NCI-H460 (cell line): ENCODE measurements at regions not wholly inside any gene's neighbourhood (a gene's known extent, or its start where the extent isn't known, plus 50 kb on each side); places are given as distances from the start of the nearest gene placed in this dataset.
"Not testable (repeated sequence)": the region's sequence is repeated elsewhere in the genome, so short reads cannot be mapped to it uniquely, and the experiment has no call there.

Source experiments
- DNase-seq: peaks from one replicate; pipeline ENCODE4 v3.0.0-alpha.2; 2016; ENCODE audit warnings: low read depth; ENCODE audit errors: extremely low read depth

GRCh38 chr3:103297502-103297901, 862.7 kb downstream of the ZPLD1 start:
- not testable (repeated sequence) for DNase-seq

- no peak for DNase-seq
Measured at GRCh38 chr3:103306104-103306503, 871.3 kb downstream of the ZPLD1 start.

- DNase-seq, result no peak
Measured at GRCh38 chr3:103308921-103309320, 874.1 kb downstream of the ZPLD1 start.

GRCh38 chr3:103319912-103320311, 885.1 kb downstream of the ZPLD1 start:
- DNase-seq, result no peak

GRCh38 chr3:103337179-103337845, 902.5 kb downstream of the ZPLD1 start:
- DNase-seq, result no peak

GRCh38 chr3:103341078-103341606, 906.3 kb downstream of the ZPLD1 start:
- DNase-seq, result no peak

GRCh38 chr3:103342205-103342731, 907.5 kb downstream of the ZPLD1 start:
- no peak for DNase-seq

- no peak for DNase-seq
Measured at GRCh38 chr3:103349760-103350159, 914.9 kb downstream of the ZPLD1 start.

GRCh38 chr3:103365467-103365866, 930.7 kb downstream of the ZPLD1 start:
- DNase-seq, result no peak

- no peak for DNase-seq
Measured at GRCh38 chr3:103367481-103367880, 932.7 kb downstream of the ZPLD1 start.

GRCh38 chr3:103371411-103371810, 936.6 kb downstream of the ZPLD1 start:
- DNase-seq, result no peak

GRCh38 chr3:103372031-103372430, 937.2 kb downstream of the ZPLD1 start:
- peak; percentile 1 for DNase-seq

- no peak for DNase-seq
Measured at GRCh38 chr3:103380391-103380790, 945.6 kb downstream of the ZPLD1 start.

- no peak for DNase-seq
Measured at GRCh38 chr3:103381296-103382079, 946.7 kb downstream of the ZPLD1 start.

- no peak for DNase-seq
Measured at GRCh38 chr3:103385961-103386656, 951.3 kb downstream of the ZPLD1 start.

GRCh38 chr3:103388214-103388613, 953.4 kb downstream of the ZPLD1 start:
- DNase-seq, result no peak

- DNase-seq, result no peak
Measured at GRCh38 chr3:103389356-103389755, 954.5 kb downstream of the ZPLD1 start.

GRCh38 chr3:103393395-103394186, 958.8 kb downstream of the ZPLD1 start:
- no peak for DNase-seq

GRCh38 chr3:103403191-103403590, 968.4 kb downstream of the ZPLD1 start:
- no peak for DNase-seq

GRCh38 chr3:103406320-103406850, 971.6 kb downstream of the ZPLD1 start:
- no peak for DNase-seq
